ENCODE measurements at regions not wholly inside any gene's neighbourhood (a gene's known extent, or its start where the extent isn't known, plus 50 kb on each side); places are given as distances from the start of the nearest gene placed in this dataset.

- Histone ChIP-seq H3K27me3 (ENCODE audit: control insufficient read depth in 4 of 4, insufficient read depth in 4 of 4, low read length in 3 of 4) (no peaks in the 10 kb centered on the region), H3K9me3 (ENCODE audit: control insufficient read depth in 4 of 4, low read length in 3 of 4) (no peaks in the 10 kb centered on the region), H3K36me3 (ENCODE audit: control insufficient read depth in 4 of 4, insufficient read depth in 3 of 4, low read depth in 1 of 4, low read length in 3 of 4) (no peaks in the 10 kb centered on the region), H3K27ac (ENCODE audit: low read depth in 1 of 2, low read length in 2 of 2) (no peak overlapping the region), H3K9ac (ENCODE audit: low read depth in 1 of 2, low read length in 2 of 2) (no peak overlapping the region), H3K4me3 (ENCODE audit: low read depth in 1 of 3, low read length in 3 of 3) (no peak overlapping the region), H3K4me1 (ENCODE audit: control insufficient read depth in 4 of 4, insufficient read depth in 4 of 4, low read length in 3 of 4) (no peaks in the 10 kb centered on the region)
- TF ChIP-seq, protein P1, sequence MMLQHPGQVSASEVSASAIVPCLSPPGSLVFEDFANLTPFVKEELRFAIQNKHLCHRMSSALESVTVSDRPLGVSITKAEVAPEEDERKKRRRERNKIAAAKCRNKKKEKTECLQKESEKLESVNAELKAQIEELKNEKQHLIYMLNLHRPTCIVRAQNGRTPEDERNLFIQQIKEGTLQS (IDR thresholded peaks at IDR 0.05): no peak
- TF ChIP-seq YY1 (IDR thresholded peaks at IDR 0.05) (no peak), CTCF (IDR thresholded peaks at IDR 0.05; ENCODE audit: low read depth, low read length, missing input control) (no peak), NR2F2 (IDR thresholded peaks at IDR 0.05) (no peak), ZBTB33 (IDR thresholded peaks at IDR 0.05) (no peak), RXRA (IDR thresholded peaks at IDR 0.05) (no peak), RAD21 (IDR thresholded peaks at IDR 0.05) (no peak), HNF4G (IDR thresholded peaks at IDR 0.05) (no peak), SP1 (IDR thresholded peaks at IDR 0.05) (no peak), GABPA (IDR thresholded peaks at IDR 0.05 in 1 of 2, conservative IDR thresholded peaks at IDR 0.05 in 1 of 2) (no peak), FOXA1 (IDR thresholded peaks at IDR 0.05) (no peak), JUND (IDR thresholded peaks at IDR 0.05) (no peak), TAF1 (conservative IDR thresholded peaks at IDR 0.05) (no peak), EGR1 (IDR thresholded peaks at IDR 0.05; ENCODE audit: low read depth in 2 of 2) (no peak), HNF4A (conservative IDR thresholded peaks at IDR 0.05) (no peak), FOXA2 (IDR thresholded peaks at IDR 0.05) (no peak)
- TF ChIP-seq, protein P2, sequence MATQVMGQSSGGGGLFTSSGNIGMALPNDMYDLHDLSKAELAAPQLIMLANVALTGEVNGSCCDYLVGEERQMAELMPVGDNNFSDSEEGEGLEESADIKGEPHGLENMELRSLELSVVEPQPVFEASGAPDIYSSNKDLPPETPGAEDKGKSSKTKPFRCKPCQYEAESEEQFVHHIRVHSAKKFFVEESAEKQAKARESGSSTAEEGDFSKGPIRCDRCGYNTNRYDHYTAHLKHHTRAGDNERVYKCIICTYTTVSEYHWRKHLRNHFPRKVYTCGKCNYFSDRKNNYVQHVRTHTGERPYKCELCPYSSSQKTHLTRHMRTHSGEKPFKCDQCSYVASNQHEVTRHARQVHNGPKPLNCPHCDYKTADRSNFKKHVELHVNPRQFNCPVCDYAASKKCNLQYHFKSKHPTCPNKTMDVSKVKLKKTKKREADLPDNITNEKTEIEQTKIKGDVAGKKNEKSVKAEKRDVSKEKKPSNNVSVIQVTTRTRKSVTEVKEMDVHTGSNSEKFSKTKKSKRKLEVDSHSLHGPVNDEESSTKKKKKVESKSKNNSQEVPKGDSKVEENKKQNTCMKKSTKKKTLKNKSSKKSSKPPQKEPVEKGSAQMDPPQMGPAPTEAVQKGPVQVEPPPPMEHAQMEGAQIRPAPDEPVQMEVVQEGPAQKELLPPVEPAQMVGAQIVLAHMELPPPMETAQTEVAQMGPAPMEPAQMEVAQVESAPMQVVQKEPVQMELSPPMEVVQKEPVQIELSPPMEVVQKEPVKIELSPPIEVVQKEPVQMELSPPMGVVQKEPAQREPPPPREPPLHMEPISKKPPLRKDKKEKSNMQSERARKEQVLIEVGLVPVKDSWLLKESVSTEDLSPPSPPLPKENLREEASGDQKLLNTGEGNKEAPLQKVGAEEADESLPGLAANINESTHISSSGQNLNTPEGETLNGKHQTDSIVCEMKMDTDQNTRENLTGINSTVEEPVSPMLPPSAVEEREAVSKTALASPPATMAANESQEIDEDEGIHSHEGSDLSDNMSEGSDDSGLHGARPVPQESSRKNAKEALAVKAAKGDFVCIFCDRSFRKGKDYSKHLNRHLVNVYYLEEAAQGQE (IDR thresholded peaks at IDR 0.05): no peak
- peak; percentile 20 for DNase-seq (ENCODE audit: low spot score)
- 84% methylated on average over 9 of the region's 9 CpGs for WGBS
Observed at GRCh38 chr19:30169196-30169900, 202.8 kb upstream of the ZNF536 start.

Data from liver (tissue), 8 donors.